HepG2 (cell line): ENCODE measurements at regions not wholly inside any gene's neighbourhood (a gene's known extent, or its start where the extent isn't known, plus 50 kb on each side); places are given as distances from the start of the nearest gene placed in this dataset.

Experiments
- ATAC-seq: fragments of 200-7000 bp; cut with Tn5 transposase; 3 replicates; pipeline ENCODE4 v1.9.1; 2020; ENCODE audit warnings: mild to moderate bottlenecking, moderate library complexity
- BruUV-seq: library from RNA; stranded (reverse); fragments of 400-500 nt; replicated peaks from 2 replicates; lab custom pipeline; 2021; lab: Mats Ljungman, UMichigan
- CTCF ChIA-PET: fragments of 300-600 bp; formaldehyde crosslinking; extraction: SDS; loops from one replicate; lab custom pipeline; 2021; ENCODE audit warnings: low total read pairs, inconsistent platforms, low intra/inter-chr PET ratio; lab: Yijun Ruan, JAX
- POLR2A ChIA-PET: fragments of 350-600 bp; sonication (Branson Sonifier 250); formaldehyde crosslinking; loops from one replicate; lab custom pipeline; 2020; ENCODE audit warnings: antibody characterized with exemption, inconsistent platforms; lab: Yijun Ruan, JAX
- DNase-seq: peaks from one replicate; pipeline ENCODE4 v3.0.0-alpha.2; 2015; ENCODE audit warnings: low spot score
- FAIRE-seq: peaks from 3 replicates; lab custom pipeline; 2011; peaks lifted over from hg19 to GRCh38; lab: Jason Lieb, UNC
- H2AFZ ChIP-seq: one replicate; pipeline ENCODE4 v1.6.1; 2011; ENCODE audit warnings: low read length, inconsistent platforms
- H3K27ac ChIP-seq: fragments of 300-600 bp; 3 replicates; pipeline ENCODE4 v1.8.0; 2011; ENCODE audit warnings: mixed run types, mild to moderate bottlenecking, mixed read lengths, low read length, inconsistent platforms; ENCODE audit not compliant: insufficient read depth; ENCODE audit errors: extremely low read length
- H3K27me3 ChIP-seq, 2 experiments: fragments of 200-600 bp in 1 of 2; 2 replicates in 1 of 2; 3 replicates in 1 of 2; pipeline versions ENCODE4 v1.6.0 to v1.8.0; 2011; ENCODE audit warnings: low read length in 2 of 2, mild to moderate bottlenecking in 2 of 2, moderate library complexity in 2 of 2, inconsistent platforms in 1 of 2; ENCODE audit not compliant: insufficient read depth in 2 of 2, control insufficient read depth in 1 of 2
- H3K36me3 ChIP-seq, 2 experiments: fragments of 200-600 bp in 1 of 2; replicated peaks in 1 of 2; 2 replicates in 1 of 2; 3 replicates in 1 of 2; pipeline versions ENCODE4 v1.5.1 to v1.8.0; 2011; ENCODE audit warnings: low read length in 2 of 2, inconsistent platforms in 1 of 2; ENCODE audit not compliant: insufficient read depth in 2 of 2, control insufficient read depth in 1 of 2
- H3K4me1 ChIP-seq: 2 replicates; pipeline ENCODE4 v1.5.1; 2012; ENCODE audit warnings: low read length, inconsistent platforms; ENCODE audit not compliant: insufficient read depth
- H3K4me2 ChIP-seq: 2 replicates; pipeline ENCODE4 v1.6.0; 2011; ENCODE audit warnings: low read depth, low read length, inconsistent platforms
- H3K4me3 ChIP-seq, 3 experiments: fragments of 200-600 bp in 1 of 3; sonication (generic), shearing (Covaris generic) in 1 of 3; replicated peaks in 1 of 3; 2 replicates each; pipeline ENCODE4 v1.5.1; 2011 to 2016; ENCODE audit warnings: low read length in 3 of 3, inconsistent platforms in 2 of 3, low read depth in 2 of 3, mild to moderate bottlenecking in 2 of 3, control low read depth in 1 of 3, mixed read lengths in 1 of 3; ENCODE audit not compliant: insufficient read depth in 1 of 3
- H3K79me2 ChIP-seq: one replicate; pipeline ENCODE4 v1.6.1; 2011; ENCODE audit warnings: low read length, inconsistent platforms; ENCODE audit not compliant: insufficient read depth
- H3K9ac ChIP-seq: 2 replicates; pipeline ENCODE4 v1.6.0; 2011; ENCODE audit warnings: mild to moderate bottlenecking, low read depth, low read length, inconsistent platforms; ENCODE audit not compliant: insufficient read depth
- H3K9me3 ChIP-seq: 2 replicates; pipeline ENCODE4 v1.5.1; 2012; ENCODE audit warnings: mild to moderate bottlenecking, low read length
- H4K20me1 ChIP-seq: 2 replicates; pipeline ENCODE4 v1.6.0; 2011; ENCODE audit warnings: inconsistent platforms, mild to moderate bottlenecking, low read length, moderate library complexity; ENCODE audit not compliant: insufficient read depth
- CEBPB ChIP-seq: IDR thresholded peaks from 2 replicates; pipeline ENCODE4 v1.6.1; 2011; ENCODE audit warnings: low read depth, low read length, improper control_type of control experiment, borderline replicate concordance
- NCOA1 ChIP-seq: sonication (generic); formaldehyde crosslinking; IDR thresholded peaks from 2 replicates; pipeline ENCODE4 v1.9.0; 2021; ENCODE audit warnings: missing genetic modification reagents
- SNAPC2 ChIP-seq: sonication (generic); formaldehyde crosslinking; IDR thresholded peaks from 2 replicates; pipeline ENCODE4 v1.8.1; 2022; ENCODE audit warnings: mild to moderate bottlenecking, missing genetic modification reagents
- SRSF9 ChIP-seq: fragments of 200-400 bp; formaldehyde crosslinking; IDR thresholded peaks from 2 replicates; pipeline ENCODE4 v1.6.1; 2018; ENCODE audit warnings: borderline replicate concordance, mild to moderate bottlenecking, low read depth, low read length; ENCODE audit not compliant: insufficient read depth, poor library complexity, severe bottlenecking
- SUZ12 ChIP-seq: fragments of 150-350 bp; IDR thresholded peaks from 2 replicates; pipeline ENCODE4 v1.6.1; 2014; ENCODE audit warnings: low read depth, low read length
- ZBTB1 ChIP-seq: sonication (generic); formaldehyde crosslinking; IDR thresholded peaks from 2 replicates; pipeline ENCODE4 v1.4.0; 2020; ENCODE audit warnings: missing genetic modification reagents, borderline replicate concordance
- ZKSCAN1 ChIP-seq: fragments of 150-350 bp; IDR thresholded peaks from 2 replicates; pipeline ENCODE4 v1.6.1; 2014; ENCODE audit warnings: low read length
- ZNF329 ChIP-seq: sonication (generic); formaldehyde crosslinking; IDR thresholded peaks from 2 replicates; pipeline ENCODE4 v1.9.0; 2021; ENCODE audit warnings: low read depth, mild to moderate bottlenecking, missing genetic modification reagents
- WGBS: methylation state at CpG from one replicate; pipeline ENCODE4 v1.1.6; 2017; ENCODE audit warnings: low lambda C conversion rate; 5-methylcytosine and 5-hydroxymethylcytosine counted together
- in situ Hi-C: cut with HindIII; loops from 2 replicates; pipeline ENCODE4 v1.10.0; 2017; ENCODE audit warnings: low pct_unique_long_range_greater_than_20kb; ENCODE audit not compliant: extremely low pct_ligation_motif_present
- intact Hi-C: fragments of 100-400 bp; cut with micrococcal nuclease; formaldehyde crosslinking; loops from one replicate; pipeline ENCODE4 v1.10.0; 2022; ENCODE audit not compliant: unreplicated experiment

- BruUV-seq: no TSS peak
- no peak overlapping the region for H3K4me2 ChIP-seq
- WGBS: 27% methylated on average over 1 of the region's 2 CpGs
- ChIA-PET CTCF (no interaction called here), POLR2A (no interaction called here)
- H3K4me3 ChIP-seq: no peak overlapping the region
- H3K9ac ChIP-seq: no peak overlapping the region
- TF ChIP-seq NCOA1 (CRISPR knock-in tag): no peak
- no peak for TF ChIP-seq ZKSCAN1
- no peak for TF ChIP-seq SNAPC2 (CRISPR knock-in tag)
- peak; percentile 92 for TF ChIP-seq ZNF329
- H3K79me2 ChIP-seq: no peaks in the 10 kb centered on the region
- peaks cover 1 to 29% of the 10 kb centered on the region in 2 experiments; a peak in 3 of 5 replicates for H3K27me3 ChIP-seq
- peaks cover 5% of the 10 kb centered on the region for H3K4me1 ChIP-seq
- no peak overlapping the region for H2AFZ ChIP-seq
- H4K20me1 ChIP-seq: no peaks in the 10 kb centered on the region
- no peaks in the 10 kb centered on the region for H3K9me3 ChIP-seq
- no peaks in the 10 kb centered on the region for H3K36me3 ChIP-seq
- ATAC-seq: no peak
- in situ Hi-C loops (no loop called here), intact Hi-C loops (no loop called here)
- FAIRE-seq: no peak
- no peak for DNase-seq
- H3K27ac ChIP-seq: no peak overlapping the region
Measured at GRCh38 chr12:111103583-111103982, 183.2 kb upstream of the MYL2 start.

GRCh38 chr12:111102102-111102739 lies 181.8 kb upstream of the MYL2 start:
- TF ChIP-seq ZBTB1 (CRISPR knock-in tag) (no peak), SUZ12 (no peak), SRSF9 (no peak), CEBPB (peak; percentile 40; the same call in 1 of the 2 replicates)
- no peaks in the 10 kb centered on the region for H4K20me1 ChIP-seq
- BruUV-seq: no TSS peak
- POLR2A ChIA-PET: no interaction called here
- intact Hi-C loops (no loop called here), in situ Hi-C loops (no loop called here)
- ATAC-seq (no peak), DNase-seq (no peak), FAIRE-seq (no peak)
- no peak overlapping the region for H3K27ac ChIP-seq
- H3K27me3 ChIP-seq: peaks cover 1 to 32% of the 10 kb centered on the region in 2 experiments; a peak in 3 of 5 replicates
- no peaks in the 10 kb centered on the region for H3K4me1 ChIP-seq
- CTCF ChIA-PET: no interaction called here
- H3K9me3 ChIP-seq: no peaks in the 10 kb centered on the region
- no peak overlapping the region for H3K4me3 ChIP-seq
- H3K36me3 ChIP-seq: no peaks in the 10 kb centered on the region
- no peaks in the 10 kb centered on the region for H3K79me2 ChIP-seq
- H2AFZ ChIP-seq: no peak overlapping the region
- WGBS: 72% methylated on average over 7 of the region's 14 CpGs
- H3K4me2 ChIP-seq: no peak overlapping the region
- no peak overlapping the region for H3K9ac ChIP-seq
